ENCODE measurements at regions not wholly inside any gene's neighbourhood (a gene's known extent, or its start where the extent isn't known, plus 50 kb on each side); places are given as distances from the start of the nearest gene placed in this dataset.

DNA sequence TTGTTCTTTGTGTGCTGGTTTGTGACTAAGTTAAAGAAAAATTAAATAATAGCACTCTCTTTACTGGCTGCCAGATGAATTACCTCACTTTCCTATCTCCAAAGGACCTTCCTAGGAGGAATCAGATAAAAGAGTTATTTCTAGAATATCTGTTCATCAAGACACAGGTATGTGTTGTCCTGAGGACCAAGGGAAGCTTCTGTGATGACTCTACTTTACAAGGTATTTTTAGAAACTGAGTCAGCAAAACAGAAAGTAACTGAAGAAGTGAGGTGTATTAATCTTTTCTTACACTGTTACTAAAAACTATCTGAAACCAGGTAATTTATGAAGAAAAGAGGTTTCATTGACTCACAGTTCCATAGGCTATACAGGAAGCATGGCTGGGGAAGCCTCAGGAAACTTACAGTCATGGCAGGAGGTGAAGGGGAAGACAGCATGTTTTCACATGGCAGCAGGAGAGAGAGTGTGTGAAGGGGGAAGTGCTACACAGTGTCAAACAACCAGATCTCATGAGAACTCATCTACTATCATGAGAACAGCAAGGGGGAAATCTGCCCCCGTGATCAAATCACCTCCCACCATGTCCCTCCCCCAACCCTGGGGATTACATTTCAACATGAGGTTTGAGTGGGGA, 189.2 kb upstream of the DMAC1 start:
- Histone ChIP-seq H3K4me2 (ENCODE audit: insufficient read depth in 1 of 2, low read depth in 2 of 2, low read length in 2 of 2) (no peak overlapping the region), H3K9ac (replicated peaks in 1 of 4; ENCODE audit: extremely low read depth in 1 of 4, low read depth in 3 of 4, low read length in 3 of 4) (no peak overlapping the region), H3K36me3 (ENCODE audit: control insufficient read depth in 2 of 4, insufficient read depth in 4 of 4, low read length in 3 of 4) (no peaks in the 10 kb centered on the region), H2AFZ (ENCODE audit: low read length) (no peak overlapping the region; the same call in 1 of the 2 replicates), H3K27me3 (replicated peaks in 1 of 4; ENCODE audit: control insufficient read depth in 3 of 4, extremely low read depth in 1 of 4, insufficient read depth in 3 of 4, low read length in 3 of 4) (no peaks in the 10 kb centered on the region), H3K14ac (ENCODE audit: insufficient read length) (no peak overlapping the region), H2BK15ac (ENCODE audit: low read length) (no peak overlapping the region), H3K79me2 (ENCODE audit: control insufficient read depth in 1 of 2, insufficient read depth in 2 of 2, low read length in 2 of 2) (no peaks in the 10 kb centered on the region), H4K20me1 (replicated peaks in 1 of 2; ENCODE audit: control insufficient read depth in 1 of 2, insufficient read depth in 2 of 2, low read length in 2 of 2) (no peaks in the 10 kb centered on the region), H2BK120ac (replicated peaks; ENCODE audit: low read depth, low read length) (no peak overlapping the region), H2AK5ac (ENCODE audit: low read depth, low read length) (no peak overlapping the region), H3K27ac (ENCODE audit: low read depth, low read length) (no peak overlapping the region), H2BK12ac (ENCODE audit: low read depth, low read length) (no peak overlapping the region), H3K56ac (replicated peaks; ENCODE audit: insufficient read length, low read depth, low read length) (no peak overlapping the region), H2BK20ac (ENCODE audit: low read length) (no peak overlapping the region), H4K5ac (ENCODE audit: insufficient read length, low read depth, low read length) (no peak overlapping the region), H2BK5ac (ENCODE audit: low read depth, low read length) (no peak overlapping the region), H4K91ac (replicated peaks; ENCODE audit: insufficient read length, low read length) (no peak overlapping the region), H3K4ac (replicated peaks; ENCODE audit: insufficient read length, low read depth, low read length) (no peak overlapping the region), H3K9me3 (ENCODE audit: insufficient read depth in 2 of 2, low read depth in 1 of 2, low read length in 1 of 2) (no peaks in the 10 kb centered on the region), H3K4me3 (ENCODE audit: extremely low read depth in 1 of 4, insufficient read depth in 2 of 4, low read depth in 3 of 4, low read length in 4 of 4) (no peak overlapping the region), H4K8ac (ENCODE audit: extremely low read depth, insufficient read depth, low read length) (no peak overlapping the region), H3K4me1 (replicated peaks in 1 of 4; ENCODE audit: control insufficient read depth in 3 of 4, insufficient read depth in 4 of 4, low read length in 3 of 4) (peaks cover 0 to 2% (median 0%) of the 10 kb centered on the region in 4 experiments; a peak in 1 of 7 replicates), H3K18ac (ENCODE audit: extremely low read depth, low read length) (no peak overlapping the region), H3K23me2 (ENCODE audit: low read depth, low read length) (no peaks in the 10 kb centered on the region), H3K79me1 (ENCODE audit: low read depth, low read length) (no peaks in the 10 kb centered on the region), H3K23ac (ENCODE audit: insufficient read length) (no peak overlapping the region)
- DNase-seq (ENCODE audit: low read depth in 1 of 2, low spot score in 2 of 2) (no peak), FAIRE-seq (no peak)
- ChIA-PET CTCF (ENCODE audit: partially characterized antibody) (interaction anchor here (0.6 kb wide), 1 partner anchor 42 kb away, joined by 4 read pairs; no protein-coding TSS in a partner anchor), POLR2A (ENCODE audit: partially characterized antibody) (no interaction called here)
- 91% methylated on average over 1 of the region's 1 CpG; no CpG with 5 or more reads in 1 of the 2 experiments for WGBS, 2 experiments (ENCODE audit: extremely low coverage in 1 of 2, insufficient coverage in 1 of 2, insufficient read length in 1 of 2, insufficient replicate concordance in 2 of 2, low coverage in 1 of 2, low lambda C conversion rate in 2 of 2, missing lambda C conversion rate in 1 of 2)
- no peak for TF ChIP-seq SP2 (IDR thresholded peaks at IDR 0.05; ENCODE audit: low read length)
- no peak for TF ChIP-seq SP1 (IDR thresholded peaks at IDR 0.05; ENCODE audit: low read depth, low read length)
- no peak for TF ChIP-seq POU5F1 (IDR thresholded peaks at IDR 0.05; ENCODE audit: low read depth, low read length)
- no peak for TF ChIP-seq SRF (IDR thresholded peaks at IDR 0.05; ENCODE audit: low read depth, low read length)
- TF ChIP-seq KDM5A (IDR thresholded peaks at IDR 0.05; ENCODE audit: low read length), result no peak
- TF ChIP-seq TAF1 (IDR thresholded peaks at IDR 0.05; ENCODE audit: low read depth, low read length), result no peak
- TF ChIP-seq CBX5 (IDR thresholded peaks at IDR 0.05; ENCODE audit: low read depth, low read length), result no peak
- no peak for TF ChIP-seq HDAC6 (IDR thresholded peaks at IDR 0.05; ENCODE audit: low read depth, low read length)
- TF ChIP-seq NRF1 (IDR thresholded peaks at IDR 0.05; ENCODE audit: low read depth, low read length), result no peak
- TF ChIP-seq KDM1A (IDR thresholded peaks at IDR 0.05; ENCODE audit: borderline replicate concordance, low read length), result no peak
- no peak for TF ChIP-seq SAP30 (IDR thresholded peaks at IDR 0.05; ENCODE audit: insufficient read depth, insufficient replicate concordance, low read length)
- no peak for TF ChIP-seq KDM4A (IDR thresholded peaks at IDR 0.05; ENCODE audit: low read depth, low read length, severe bottlenecking)
- TF ChIP-seq FOSL1 (IDR thresholded peaks at IDR 0.05; ENCODE audit: insufficient read depth, low read depth, low read length), result no peak
